Activated CD4-positive, alpha-beta T cell treated with anti-CD3 and anti-CD28 coated beads for 1 hour (primary cell): ENCODE measurements at regions not wholly inside any gene's neighbourhood (a gene's known extent, or its start where the extent isn't known, plus 50 kb on each side); places are given as distances from the start of the nearest gene placed in this dataset.

Experiments used
- DNase-seq: peaks from one replicate; pipeline ENCODE4 v3.0.0-alpha.2; 2020

GRCh38 chr1:221439008-221439746 lies 302.7 kb downstream of the DUSP10 start:
- DNase-seq: peak; percentile 24

GRCh38 chr1:221439747-221440501 lies 302.0 kb downstream of the DUSP10 start:
- no peak for DNase-seq

DNA sequence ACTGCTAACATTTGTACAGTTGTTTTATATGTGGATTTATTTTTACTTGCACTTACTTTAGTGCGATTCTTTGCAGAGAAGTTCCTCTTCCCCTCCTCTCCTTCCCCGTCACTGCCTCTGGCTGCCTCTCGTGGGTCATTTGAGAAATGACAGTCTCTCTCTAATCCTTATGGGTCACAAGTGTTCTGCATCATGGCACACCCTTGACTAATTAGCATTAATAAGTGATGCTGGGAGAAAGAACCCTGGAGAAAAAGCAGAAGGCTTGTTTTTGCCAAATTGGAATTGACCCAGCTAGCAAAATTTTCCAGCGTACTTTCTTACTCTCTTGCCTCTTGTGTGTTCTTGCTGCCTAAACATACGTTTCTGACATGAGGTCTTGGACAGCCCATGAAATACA lies 301.2 kb downstream of the DUSP10 start:
- no peak for DNase-seq

DNA sequence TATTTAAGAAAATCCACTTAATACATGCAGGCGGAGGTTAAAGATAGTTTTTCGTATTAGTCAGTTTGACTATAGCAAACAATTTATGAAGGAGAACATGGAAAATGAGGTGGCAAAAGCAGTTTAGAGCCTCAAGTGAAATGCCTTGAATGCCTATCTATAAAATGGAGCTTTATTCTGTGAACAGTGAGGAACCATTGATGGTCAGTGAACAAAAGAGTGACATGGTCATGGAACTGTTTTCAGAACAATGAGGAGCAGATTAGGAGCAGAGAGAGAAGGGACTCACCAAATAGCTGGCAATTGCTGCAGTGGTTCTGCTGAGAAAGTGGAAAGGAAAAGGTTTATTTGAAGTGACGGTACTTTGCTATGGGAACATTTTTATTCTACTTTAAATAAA lies 299.8 kb downstream of the DUSP10 start:
- DNase-seq: no peak

DNA sequence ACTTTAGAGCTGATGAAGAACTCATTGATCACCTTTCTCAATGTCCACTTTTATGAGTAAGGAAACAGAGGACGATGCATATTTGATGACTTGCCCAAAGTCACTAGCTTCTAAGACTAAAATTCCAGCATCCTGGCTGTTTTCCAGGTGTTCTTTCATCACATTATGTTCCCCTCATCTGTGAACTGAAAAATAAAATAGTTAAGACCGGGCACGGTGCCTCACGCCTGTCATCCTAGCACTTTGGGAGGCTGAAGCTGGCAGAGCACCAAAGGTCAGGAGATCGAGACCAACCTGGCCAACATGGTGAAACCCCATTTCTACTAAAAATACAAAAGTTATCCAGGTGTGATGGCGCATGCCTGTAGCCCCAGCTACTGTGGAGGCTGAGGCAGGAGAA lies 297.5 kb downstream of the DUSP10 start:
- no peak for DNase-seq

- DNase-seq: no peak
Observed at GRCh38 chr1:221448585-221449175, 293.2 kb downstream of the DUSP10 start.

GRCh38 chr1:221449194-221449593 lies 292.7 kb downstream of the DUSP10 start:
- no peak for DNase-seq

DNA sequence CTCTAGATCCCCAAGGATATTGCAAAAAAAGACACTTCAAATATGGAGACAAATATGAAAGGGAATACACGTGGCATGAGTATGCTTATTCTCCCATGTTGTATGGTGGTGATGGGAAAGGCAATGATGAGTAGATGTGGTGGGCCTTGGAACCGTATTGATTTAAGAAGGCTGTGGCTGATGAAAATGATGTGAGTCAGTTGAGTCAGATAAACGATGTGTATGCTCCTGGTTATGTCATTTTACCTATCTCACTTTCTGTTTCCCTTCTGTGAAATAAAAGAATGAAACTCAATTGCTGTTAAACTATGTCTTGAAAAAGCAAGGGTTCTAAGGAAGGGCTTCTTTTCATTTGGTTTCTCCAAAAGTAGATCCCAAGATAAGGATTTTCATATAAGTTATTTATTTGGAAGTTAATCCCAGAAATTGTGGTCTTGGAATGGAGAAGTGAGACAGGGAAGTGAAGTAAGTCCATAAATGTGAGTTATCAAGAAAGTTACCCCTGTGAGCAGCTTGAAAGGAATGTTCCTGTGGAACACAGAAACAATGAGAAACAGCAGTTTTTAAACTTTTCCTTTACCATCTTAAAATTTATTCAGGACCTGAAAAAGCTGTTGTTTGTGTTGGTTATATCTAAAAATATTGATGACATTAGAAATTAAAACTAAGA lies 292.0 kb downstream of the DUSP10 start:
- no peak for DNase-seq

GRCh38 chr1:221451741-221452140 lies 290.1 kb downstream of the DUSP10 start:
- no peak for DNase-seq

GRCh38 chr1:221454096-221454495 lies 287.8 kb downstream of the DUSP10 start:
- DNase-seq: no peak

DNA sequence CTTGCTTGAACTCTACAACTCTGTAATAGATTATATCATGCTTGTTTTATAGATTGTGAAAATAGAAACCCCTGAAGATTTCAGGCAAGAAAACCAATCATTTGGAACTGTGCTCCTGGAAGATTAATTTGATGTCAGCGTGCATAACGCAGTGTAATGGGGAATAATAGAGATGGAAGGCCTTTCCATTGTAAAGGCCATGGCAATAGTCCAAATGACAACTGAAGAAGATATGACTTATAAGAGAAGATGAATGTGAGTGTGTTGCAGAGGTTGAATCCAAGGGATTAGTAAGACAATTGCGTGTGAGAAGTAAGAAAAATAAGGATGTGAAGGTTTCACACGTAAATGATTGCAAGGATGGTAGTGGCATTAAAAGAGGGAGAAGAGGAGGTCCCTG lies 285.0 kb downstream of the DUSP10 start:
- DNase-seq: no peak

DNA sequence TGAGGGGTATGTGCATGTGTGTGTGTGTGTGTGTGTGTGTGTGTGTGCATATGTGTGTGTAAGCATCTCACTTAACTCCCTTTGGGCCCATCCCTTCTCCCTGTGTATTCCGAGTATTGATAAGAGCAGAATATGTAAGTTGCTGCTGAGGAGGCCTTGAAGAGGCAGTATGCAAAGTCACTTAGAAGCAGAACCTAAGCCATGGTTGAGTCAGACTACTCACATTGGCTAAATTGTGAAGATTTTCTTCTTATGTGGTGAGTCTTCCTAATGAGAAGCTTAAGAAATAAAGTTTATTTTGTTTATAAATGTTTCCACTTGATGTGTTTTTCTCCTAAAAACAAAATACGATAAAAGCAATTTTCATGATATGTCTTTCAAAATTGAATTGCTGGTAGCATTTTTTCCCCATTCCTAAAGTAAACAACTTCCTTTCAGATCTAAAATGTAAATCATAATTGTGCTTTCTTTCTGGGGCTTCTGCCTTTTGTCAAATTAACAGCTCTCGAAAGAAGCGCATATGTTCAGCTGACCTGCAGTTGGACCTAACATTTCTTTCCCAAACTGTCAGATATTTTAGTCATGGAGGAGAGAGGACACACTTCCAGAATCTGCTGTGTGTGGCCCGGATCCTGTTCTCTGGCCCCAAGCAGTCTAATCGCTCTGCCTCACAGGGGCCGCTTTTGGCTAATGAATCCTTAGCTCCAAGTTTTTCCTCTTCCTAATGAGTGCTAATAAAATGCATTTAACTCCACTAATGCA lies 284.0 kb downstream of the DUSP10 start:
- DNase-seq: no peak

DNA sequence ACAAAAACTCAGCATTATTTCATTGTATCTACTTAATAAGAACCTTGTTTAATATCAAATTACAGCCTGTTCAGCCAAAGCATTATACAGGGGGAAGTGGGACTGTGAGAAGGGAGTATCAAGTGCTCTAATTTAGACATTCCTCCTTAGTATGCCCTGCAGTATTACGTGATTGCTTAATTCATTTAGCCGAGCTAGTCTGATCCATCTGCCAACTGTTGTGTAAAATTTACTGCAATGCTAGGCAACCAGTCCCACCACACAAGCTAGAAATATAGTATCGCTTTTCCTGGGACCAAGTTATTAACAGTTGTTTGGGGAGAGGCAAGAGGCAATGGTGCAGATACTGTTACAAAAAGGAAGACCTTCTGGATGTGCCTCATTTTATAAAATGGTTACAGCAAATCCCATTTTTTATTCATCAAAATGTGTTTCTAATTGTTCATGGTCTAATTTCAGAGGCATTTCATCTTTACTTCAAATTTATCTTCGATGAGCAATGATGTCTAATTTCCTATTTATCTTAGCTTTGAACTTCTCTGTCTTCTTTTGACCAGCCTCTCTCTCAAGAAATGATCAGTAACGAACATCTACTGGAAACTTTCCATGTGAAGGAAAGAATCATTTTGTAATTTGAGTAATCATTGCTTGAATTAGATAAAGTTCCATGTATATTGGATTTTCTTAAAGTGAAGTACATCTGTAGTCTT lies 283.3 kb downstream of the DUSP10 start:
- DNase-seq: no peak

DNA sequence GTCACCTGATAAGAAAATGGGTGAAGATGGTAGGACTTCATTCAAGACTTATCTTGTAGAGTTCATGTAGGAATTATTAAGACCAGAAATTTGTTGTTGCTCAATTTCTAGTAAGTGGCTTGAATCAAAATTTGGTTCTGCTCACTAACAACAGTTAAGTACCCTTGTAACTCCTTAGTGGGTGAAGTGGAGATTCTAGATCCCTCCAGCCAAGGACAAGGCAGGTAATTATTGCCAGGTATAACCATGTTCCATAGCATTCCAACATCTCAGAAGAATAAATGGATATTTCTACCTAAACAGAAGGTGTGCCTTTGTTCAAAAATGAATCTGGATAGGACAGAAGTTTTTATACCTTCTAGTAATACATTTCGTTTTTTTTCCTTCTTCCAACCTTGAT lies 282.3 kb downstream of the DUSP10 start:
- DNase-seq: no peak

- DNase-seq: no peak
Observed at GRCh38 chr1:221462345-221462744, 279.5 kb downstream of the DUSP10 start.

- no peak for DNase-seq
Observed at GRCh38 chr1:221468546-221468945, 273.3 kb downstream of the DUSP10 start.

DNA sequence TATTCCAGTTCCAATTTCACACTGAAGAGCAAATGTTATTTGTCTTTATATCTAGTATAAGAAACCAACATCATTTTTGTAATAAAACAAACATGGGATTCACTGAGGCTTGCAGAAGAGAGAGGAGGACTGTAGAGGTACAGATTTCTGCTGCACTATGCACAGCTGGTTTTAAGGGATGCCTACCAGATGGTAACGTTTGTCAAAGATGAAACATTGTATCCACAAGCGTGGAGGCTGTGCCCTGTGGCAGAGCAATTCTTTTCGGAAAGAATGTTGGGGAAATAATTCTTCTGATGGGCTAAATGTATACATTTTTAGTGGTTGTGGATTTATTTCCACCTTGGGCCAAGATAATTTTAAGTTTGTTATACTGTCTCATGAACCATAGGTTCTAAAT lies 272.4 kb downstream of the DUSP10 start:
- DNase-seq: no peak

DNA sequence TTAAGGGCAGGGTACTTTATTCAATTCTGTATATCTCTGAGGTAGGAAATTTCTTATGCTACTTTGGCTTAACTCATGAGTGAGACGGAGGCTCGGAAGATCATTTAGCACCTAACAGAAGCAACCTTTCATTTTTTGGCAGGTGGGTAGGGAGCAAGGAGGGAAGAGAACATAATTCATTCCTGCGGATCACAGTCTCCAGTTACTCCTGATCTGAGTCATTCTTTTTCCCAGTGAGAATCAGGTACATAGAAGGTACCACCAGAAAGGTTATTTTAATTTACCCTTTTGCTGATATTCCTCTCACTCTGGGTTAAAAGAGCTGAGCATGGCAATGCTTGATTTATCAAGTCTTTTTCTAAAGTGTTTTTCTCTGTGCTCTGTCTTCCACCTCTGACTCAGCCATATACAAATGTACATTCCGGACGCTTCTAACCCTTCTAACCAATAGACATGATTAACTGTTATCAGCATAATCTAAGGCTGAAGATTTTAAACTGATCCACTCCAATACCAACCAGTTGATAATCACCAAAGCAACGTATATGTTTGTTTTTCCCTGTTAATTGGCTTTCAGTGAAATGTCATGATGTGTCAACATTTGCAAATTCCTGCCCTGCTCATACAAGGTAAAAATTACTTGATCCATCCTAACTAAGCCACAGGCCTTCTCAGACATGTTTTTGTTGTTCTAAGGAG lies 271.7 kb downstream of the DUSP10 start:
- DNase-seq: no peak

- DNase-seq: no peak
Observed at GRCh38 chr1:221473411-221473810, 268.5 kb downstream of the DUSP10 start.

DNA sequence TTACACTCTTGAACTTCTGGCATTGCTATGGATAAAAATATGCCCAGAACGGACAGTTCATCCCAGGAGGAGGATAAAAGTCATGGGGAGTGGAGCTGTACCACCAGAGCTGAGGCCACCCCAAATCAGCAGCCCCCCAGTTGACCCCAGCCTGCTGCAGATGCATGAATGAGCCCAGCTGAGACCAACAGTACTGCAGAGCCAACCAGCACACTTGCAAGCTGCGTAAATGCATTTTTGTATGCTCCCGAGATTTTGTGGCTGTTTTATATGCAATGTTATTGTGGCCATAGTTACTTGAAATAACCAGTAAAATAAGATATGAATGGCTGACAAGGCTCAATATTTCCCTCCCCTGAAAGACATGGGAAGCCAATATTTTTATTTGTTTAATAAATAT lies 264.6 kb downstream of the DUSP10 start:
- no peak for DNase-seq
